Endodermal cell (in vitro differentiated cells): ENCODE measurements at regions not wholly inside any gene's neighbourhood (a gene's known extent, or its start where the extent isn't known, plus 50 kb on each side); places are given as distances from the start of the nearest gene placed in this dataset.

Experiments
- DNase-seq: peaks from one replicate; pipeline ENCODE4 v3.0.0-alpha.2; 2017
- H3K27ac ChIP-seq: 2 replicates; pipeline ENCODE4 v1.5.1; 2013; ENCODE audit warnings: mild to moderate bottlenecking, low read depth, low read length, moderate library complexity
- H3K27me3 ChIP-seq: 2 replicates; pipeline ENCODE4 v1.6.1; 2013; ENCODE audit warnings: mild to moderate bottlenecking, low read length, moderate library complexity; ENCODE audit not compliant: insufficient read depth, control insufficient read depth, poor library complexity, severe bottlenecking
- H3K36me3 ChIP-seq: 2 replicates; pipeline ENCODE4 v1.7.0; 2013; ENCODE audit warnings: mild to moderate bottlenecking, low read length, moderate library complexity; ENCODE audit not compliant: control insufficient read depth, insufficient read depth
- H3K4me1 ChIP-seq: one replicate; pipeline ENCODE4 v1.7.0; 2013; ENCODE audit warnings: low read length; ENCODE audit not compliant: control insufficient read depth, insufficient read depth
- H3K4me3 ChIP-seq: 2 replicates; pipeline ENCODE4 v1.5.1; 2013; ENCODE audit warnings: mild to moderate bottlenecking, low read length, moderate library complexity
- H3K9ac ChIP-seq: 2 replicates; pipeline ENCODE4 v1.6.1; 2013; ENCODE audit warnings: mild to moderate bottlenecking, low read length, moderate library complexity; ENCODE audit not compliant: poor library complexity, severe bottlenecking; ENCODE audit errors: extremely low read depth
- H3K9me3 ChIP-seq: 2 replicates; pipeline ENCODE4 v1.6.1; 2013; ENCODE audit warnings: mild to moderate bottlenecking, low read length, moderate library complexity; ENCODE audit not compliant: control insufficient read depth
- H3K27ac Mint-ChIP-seq: 2 replicates; pipeline ENCODE4 v1.8.0; 2020; ENCODE audit warnings: mixed read lengths
- H3K27me3 Mint-ChIP-seq: 2 replicates; pipeline ENCODE4 v1.8.0; 2021; ENCODE audit warnings: mild to moderate bottlenecking, mixed read lengths; ENCODE audit not compliant: insufficient read depth
- H3K36me3 Mint-ChIP-seq: 2 replicates; pipeline ENCODE4 v1.8.0; 2020; ENCODE audit warnings: low read depth, mixed read lengths
- H3K4me1 Mint-ChIP-seq: 2 replicates; pipeline ENCODE4 v1.8.0; 2020; ENCODE audit warnings: mixed read lengths
- H3K4me3 Mint-ChIP-seq: 2 replicates; pipeline ENCODE4 v1.8.0; 2020; ENCODE audit warnings: mild to moderate bottlenecking, moderate library complexity, mixed read lengths
- H3K9me3 Mint-ChIP-seq: 2 replicates; pipeline ENCODE4 v1.8.0; 2020; ENCODE audit warnings: mild to moderate bottlenecking, mixed read lengths
- CTCF ChIP-seq: fragments of 200-600 bp; sonication (generic); conservative IDR thresholded peaks from 2 replicates; pipeline ENCODE4 v1.5.0; 2021; ENCODE audit warnings: antibody characterized with exemption, mild to moderate bottlenecking
- WGBS, 2 experiments: methylation state at CpG; one replicate each; pipeline versions ENCODE4 v1.1.5 to v1.1.7; 2013; ENCODE audit warnings: missing lambda C conversion rate in 2 of 2, mixed read lengths in 1 of 2; ENCODE audit not compliant: insufficient coverage in 1 of 2, insufficient read length in 1 of 2; 5-methylcytosine and 5-hydroxymethylcytosine counted together

DNA sequence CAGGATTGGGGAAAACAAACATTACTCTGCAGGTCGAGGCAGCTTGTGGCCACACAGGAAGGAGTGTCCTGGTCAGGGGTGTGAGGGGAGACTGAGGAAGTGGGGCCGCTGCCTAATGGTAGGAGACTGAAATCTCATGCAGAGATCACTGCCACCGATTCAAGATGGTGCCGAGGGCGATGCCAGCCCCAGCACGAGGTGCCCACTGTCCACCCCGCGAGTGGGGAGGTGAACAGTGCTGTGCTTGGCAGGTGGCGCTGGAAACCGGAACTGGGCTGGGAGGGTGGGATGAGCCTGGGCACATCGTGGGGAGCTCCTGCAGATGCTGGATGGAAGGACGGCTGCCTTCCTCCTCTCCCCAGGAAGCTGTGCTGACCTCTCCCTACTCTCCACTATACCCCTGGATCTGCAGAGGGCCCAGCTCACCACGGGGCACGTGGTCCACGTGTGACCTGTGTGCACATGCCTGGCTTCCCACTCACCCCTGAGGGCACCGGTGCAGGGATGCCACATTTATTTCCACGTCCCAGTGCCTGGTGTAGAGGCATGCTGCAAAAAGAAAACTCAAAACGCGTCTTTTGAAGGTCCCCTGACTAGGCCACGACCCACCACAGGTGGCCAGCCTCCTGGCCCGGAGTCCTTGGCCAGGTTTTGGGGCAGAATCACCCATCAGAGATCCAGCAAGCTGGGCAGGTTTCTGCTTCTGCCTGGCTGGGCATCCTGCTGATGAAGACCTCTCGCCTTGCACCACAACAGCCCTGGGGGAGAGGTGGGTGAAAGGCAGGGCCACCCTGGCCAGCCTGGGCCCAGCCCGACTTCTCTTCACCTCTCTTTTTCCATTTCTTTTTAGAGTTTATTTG, 71.7 kb upstream of the FCN1 start:
- H3K4me1 Mint-ChIP-seq: no peaks in the 10 kb centered on the region
- DNase-seq: no peak
- peaks cover 2% of the 10 kb centered on the region for H3K27me3 Mint-ChIP-seq
- Histone ChIP-seq H3K4me1 (no peaks in the 10 kb centered on the region), H3K4me3 (no peak overlapping the region), H3K27me3 (no peaks in the 10 kb centered on the region), H3K9me3 (no peaks in the 10 kb centered on the region), H3K9ac (no peak overlapping the region), H3K36me3 (no peaks in the 10 kb centered on the region), H3K27ac (no peak overlapping the region)
- peaks cover 38% of the 10 kb centered on the region for H3K9me3 Mint-ChIP-seq
- no peak overlapping the region for H3K27ac Mint-ChIP-seq
- TF ChIP-seq CTCF: no peak
- 83 to 89% methylated on average over 16 to 23 of the region's 23 CpGs for whole genome bisulfite sequencing, 2 experiments
- H3K36me3 Mint-ChIP-seq: no peaks in the 10 kb centered on the region
- no peak overlapping the region for H3K4me3 Mint-ChIP-seq

- DNase-seq: no peak
- H3K27me3 Mint-ChIP-seq: peaks cover 5% of the 10 kb centered on the region
- H3K4me1 Mint-ChIP-seq: no peaks in the 10 kb centered on the region
- peaks cover 39% of the 10 kb centered on the region for H3K9me3 Mint-ChIP-seq
- no peaks in the 10 kb centered on the region for H3K36me3 Mint-ChIP-seq
- no peaks in the 10 kb centered on the region for H3K36me3 ChIP-seq
- H3K9ac ChIP-seq: no peak overlapping the region
- H3K4me3 Mint-ChIP-seq: no peak overlapping the region
- H3K9me3 ChIP-seq: no peaks in the 10 kb centered on the region
- H3K4me3 ChIP-seq: no peak overlapping the region
- H3K27ac ChIP-seq: no peak overlapping the region
- no peaks in the 10 kb centered on the region for H3K27me3 ChIP-seq
- TF ChIP-seq CTCF: no peak
- H3K27ac Mint-ChIP-seq: no peak overlapping the region
- no peaks in the 10 kb centered on the region for H3K4me1 ChIP-seq
- 87 to 95% methylated on average over 21 to 42 of the region's 42 CpGs for WGBS, 2 experiments
These were observed 74.4 kb upstream of the FCN1 start for GRCh38 chr9:134991808-134992754.

GRCh38 chr9:134992755-134993124, 75.0 kb upstream of the FCN1 start:
- Mint-ChIP-seq H3K9me3 (peaks cover 35% of the 10 kb centered on the region), H3K36me3 (no peaks in the 10 kb centered on the region), H3K4me3 (no peak overlapping the region), H3K4me1 (no peaks in the 10 kb centered on the region), H3K27ac (no peak overlapping the region), H3K27me3 (peaks cover 2% of the 10 kb centered on the region)
- 88% methylated on average over 20 to 22 of the region's 22 CpGs for WGBS, 2 experiments
- Histone ChIP-seq H3K4me3 (no peak overlapping the region), H3K4me1 (no peaks in the 10 kb centered on the region), H3K9me3 (peaks cover 2% of the 10 kb centered on the region), H3K27ac (no peak overlapping the region), H3K36me3 (no peaks in the 10 kb centered on the region), H3K27me3 (no peaks in the 10 kb centered on the region), H3K9ac (no peak overlapping the region)
- TF ChIP-seq CTCF: no peak
- no peak for DNase-seq
